Choroid plexus epithelial cell (primary cell): ENCODE measurements at regions not wholly inside any gene's neighbourhood (a gene's known extent, or its start where the extent isn't known, plus 50 kb on each side); places are given as distances from the start of the nearest gene placed in this dataset.

Experiments used
- DNase-seq: peaks from one replicate; pipeline ENCODE4 v3.0.0-alpha.2; 2010; ENCODE audit warnings: low read depth
- H3K4me3 ChIP-seq: 2 replicates; pipeline ENCODE4 v1.5.1; 2011; ENCODE audit warnings: low read depth, mild to moderate bottlenecking, control low read depth, low read length, moderate library complexity
- CTCF ChIP-seq: conservative IDR thresholded peaks from 2 replicates; pipeline ENCODE4 v1.5.1; 2011; ENCODE audit warnings: low read depth, mild to moderate bottlenecking, control low read depth, inconsistent platforms, low read length, moderate library complexity

- TF ChIP-seq CTCF: no peak
- no peak overlapping the region for H3K4me3 ChIP-seq
- DNase-seq: peak; percentile 64
Observed at GRCh38 chr18:59787998-59788790, 91.0 kb upstream of the CCBE1 start.

GRCh38 chr18:59784694-59785093, 87.5 kb upstream of the CCBE1 start:
- TF ChIP-seq CTCF: no peak
- no peak overlapping the region for H3K4me3 ChIP-seq
- DNase-seq: no peak

GRCh38 chr18:59783138-59783537, 85.9 kb upstream of the CCBE1 start:
- peak; percentile 75 for TF ChIP-seq CTCF
- no peak overlapping the region for H3K4me3 ChIP-seq
- DNase-seq: peak; percentile 84

GRCh38 chr18:59779979-59780378, 82.8 kb upstream of the CCBE1 start:
- peak; percentile 90 for DNase-seq
- no peak overlapping the region for H3K4me3 ChIP-seq
- no peak for TF ChIP-seq CTCF

GRCh38 chr18:59778434-59778833, 81.2 kb upstream of the CCBE1 start:
- DNase-seq: no peak
- no peak overlapping the region for H3K4me3 ChIP-seq
- no peak for TF ChIP-seq CTCF

GRCh38 chr18:59777636-59778035, 80.4 kb upstream of the CCBE1 start:
- no peak overlapping the region for H3K4me3 ChIP-seq
- no peak for DNase-seq
- TF ChIP-seq CTCF: no peak
